ENCODE measurements at regions not wholly inside any gene's neighbourhood (a gene's known extent, or its start where the extent isn't known, plus 50 kb on each side); places are given as distances from the start of the nearest gene placed in this dataset.

GRCh38 chr6:14359438-14359837 lies 241.9 kb downstream of the CD83 start:
- no peak for TF ChIP-seq POLR2A (IDR thresholded peaks at IDR 0.05; ENCODE audit: low read depth)
- no peak for TF ChIP-seq CTCF (IDR thresholded peaks at IDR 0.05)
- no peak for TF ChIP-seq EP300 (IDR thresholded peaks at IDR 0.05)
